GM10266 (cell line): ENCODE measurements at regions not wholly inside any gene's neighbourhood (a gene's known extent, or its start where the extent isn't known, plus 50 kb on each side); places are given as distances from the start of the nearest gene placed in this dataset.

Experiments
- DNase-seq: peaks from one replicate; pipeline ENCODE4 v3.0.0; 2012; ENCODE audit errors: extremely low spot score
- CTCF ChIP-seq: IDR thresholded peaks from 2 replicates; pipeline ENCODE4 v1.5.1; 2012; ENCODE audit warnings: mild to moderate bottlenecking, low read depth; ENCODE audit not compliant: control insufficient read depth, insufficient read depth; ENCODE audit errors: missing control alignments

- no peak for TF ChIP-seq CTCF
Observed at GRCh38 chrX:139304471-139304870, 226.1 kb upstream of the F9 start.

GRCh38 chrX:139299309-139299708, 231.2 kb upstream of the F9 start:
- DNase-seq = no peak
- TF ChIP-seq CTCF = no peak

More at GRCh38 chrX:139304471-139304870, 226.1 kb upstream of the F9 start:
- no peak for DNase-seq

GRCh38 chrX:139298437-139298836, 232.1 kb upstream of the F9 start:
- DNase-seq = no peak

GRCh38 chrX:139297638-139298037, 232.9 kb upstream of the F9 start:
- TF ChIP-seq CTCF = no peak
- no peak for DNase-seq

More at GRCh38 chrX:139298437-139298836, 232.1 kb upstream of the F9 start:
- no peak for TF ChIP-seq CTCF

- no peak for DNase-seq
- no peak for TF ChIP-seq CTCF
Observed at GRCh38 chrX:139293991-139294390, 236.5 kb upstream of the F9 start.

- DNase-seq = no peak
- no peak for TF ChIP-seq CTCF
Observed at GRCh38 chrX:139290310-139290709, 240.2 kb upstream of the F9 start.

- TF ChIP-seq CTCF = no peak
- DNase-seq = no peak
Observed at GRCh38 chrX:139287155-139287924, 243.2 kb upstream of the F9 start.
